ENCODE measurements at regions not wholly inside any gene's neighbourhood (a gene's known extent, or its start where the extent isn't known, plus 50 kb on each side); places are given as distances from the start of the nearest gene placed in this dataset.

DNA sequence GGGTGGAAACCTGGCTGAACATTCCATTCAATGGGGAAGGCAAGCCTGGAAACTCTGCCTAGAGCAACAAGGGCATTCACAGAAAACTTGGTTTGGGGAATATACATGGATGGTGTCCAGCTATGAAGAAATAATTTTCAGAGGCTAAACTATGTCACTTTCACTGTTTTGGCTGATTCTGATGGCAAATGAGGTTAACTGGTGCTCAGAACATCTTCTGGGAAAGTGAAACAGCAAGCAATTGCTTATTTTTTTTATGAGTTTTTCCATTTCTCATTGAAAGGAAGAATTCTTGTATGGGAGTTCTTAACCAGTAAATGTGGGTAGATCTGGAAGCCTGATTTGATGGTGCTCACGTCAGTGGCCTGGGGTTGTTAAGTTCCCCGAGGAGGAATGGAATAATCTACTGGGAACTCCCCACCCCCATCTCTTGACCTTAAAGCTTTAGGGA lies 132.8 kb upstream of the BTG1 start (continued):
- TF ChIP-seq, protein P1, sequence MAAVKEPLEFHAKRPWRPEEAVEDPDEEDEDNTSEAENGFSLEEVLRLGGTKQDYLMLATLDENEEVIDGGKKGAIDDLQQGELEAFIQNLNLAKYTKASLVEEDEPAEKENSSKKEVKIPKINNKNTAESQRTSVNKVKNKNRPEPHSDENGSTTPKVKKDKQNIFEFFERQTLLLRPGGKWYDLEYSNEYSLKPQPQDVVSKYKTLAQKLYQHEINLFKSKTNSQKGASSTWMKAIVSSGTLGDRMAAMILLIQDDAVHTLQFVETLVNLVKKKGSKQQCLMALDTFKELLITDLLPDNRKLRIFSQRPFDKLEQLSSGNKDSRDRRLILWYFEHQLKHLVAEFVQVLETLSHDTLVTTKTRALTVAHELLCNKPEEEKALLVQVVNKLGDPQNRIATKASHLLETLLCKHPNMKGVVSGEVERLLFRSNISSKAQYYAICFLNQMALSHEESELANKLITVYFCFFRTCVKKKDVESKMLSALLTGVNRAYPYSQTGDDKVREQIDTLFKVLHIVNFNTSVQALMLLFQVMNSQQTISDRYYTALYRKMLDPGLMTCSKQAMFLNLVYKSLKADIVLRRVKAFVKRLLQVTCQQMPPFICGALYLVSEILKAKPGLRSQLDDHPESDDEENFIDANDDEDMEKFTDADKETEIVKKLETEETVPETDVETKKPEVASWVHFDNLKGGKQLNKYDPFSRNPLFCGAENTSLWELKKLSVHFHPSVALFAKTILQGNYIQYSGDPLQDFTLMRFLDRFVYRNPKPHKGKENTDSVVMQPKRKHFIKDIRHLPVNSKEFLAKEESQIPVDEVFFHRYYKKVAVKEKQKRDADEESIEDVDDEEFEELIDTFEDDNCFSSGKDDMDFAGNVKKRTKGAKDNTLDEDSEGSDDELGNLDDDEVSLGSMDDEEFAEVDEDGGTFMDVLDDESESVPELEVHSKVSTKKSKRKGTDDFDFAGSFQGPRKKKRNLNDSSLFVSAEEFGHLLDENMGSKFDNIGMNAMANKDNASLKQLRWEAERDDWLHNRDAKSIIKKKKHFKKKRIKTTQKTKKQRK (IDR thresholded peaks at IDR 0.05; ENCODE audit: low read depth, low read length) = no peak
- TF ChIP-seq HDAC6 (IDR thresholded peaks at IDR 0.05; ENCODE audit: unreplicated experiment) (no peak), RB1 (IDR thresholded peaks at IDR 0.05; ENCODE audit: borderline replicate concordance) (no peak)
- TF ChIP-seq, protein P2, sequence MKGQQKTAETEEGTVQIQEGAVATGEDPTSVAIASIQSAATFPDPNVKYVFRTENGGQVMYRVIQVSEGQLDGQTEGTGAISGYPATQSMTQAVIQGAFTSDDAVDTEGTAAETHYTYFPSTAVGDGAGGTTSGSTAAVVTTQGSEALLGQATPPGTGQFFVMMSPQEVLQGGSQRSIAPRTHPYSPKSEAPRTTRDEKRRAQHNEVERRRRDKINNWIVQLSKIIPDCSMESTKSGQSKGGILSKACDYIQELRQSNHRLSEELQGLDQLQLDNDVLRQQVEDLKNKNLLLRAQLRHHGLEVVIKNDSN (IDR thresholded peaks at IDR 0.05; ENCODE audit: borderline replicate concordance, extremely low read length, insufficient read depth, low read depth, low read length) = no peak

DNA sequence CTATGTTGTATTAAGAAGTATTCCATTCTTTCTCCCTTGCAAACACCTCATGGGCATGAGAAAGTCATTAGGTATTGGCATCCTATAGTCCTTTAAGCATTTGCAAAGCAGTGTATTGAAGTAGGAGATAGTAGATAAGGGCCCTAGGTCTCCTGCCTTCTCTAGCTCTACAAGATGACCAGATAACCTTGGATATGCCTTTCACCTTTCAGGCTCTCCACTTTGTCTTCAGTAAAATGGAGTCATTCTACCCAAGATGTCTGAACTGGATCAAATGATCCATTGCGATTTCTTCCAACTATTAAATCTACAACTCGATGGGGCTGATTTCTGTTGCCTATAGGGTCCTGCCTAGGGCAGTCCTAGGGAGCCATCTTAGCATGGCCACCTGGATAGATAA lies 132.1 kb upstream of the BTG1 start:
- ChIA-PET SMC1A (ENCODE audit: uncharacterized antibody, unreplicated experiment) (interaction anchor here (0.9 to 2.1 kb wide), 4 partner anchors 17 to 215 kb away, joined by 3 to 5 read pairs (median 3); no protein-coding TSS in a partner anchor), CTCF (interaction anchor here (1.3 kb wide), 1 partner anchor 9 kb away, joined by 3 read pairs; no protein-coding TSS in a partner anchor), RAD21 (ENCODE audit: unreplicated experiment) (no interaction called here), POLR2A (no interaction called here)
- no peak for DNase-seq (ENCODE audit: low read depth, low spot score)
- Histone ChIP-seq H3K9ac (ENCODE audit: control insufficient read depth, insufficient read depth, low read length) (no peak overlapping the region), H3K4me1 (ENCODE audit: control insufficient read depth, insufficient read depth, low read length) (no peaks in the 10 kb centered on the region), H2AFZ (ENCODE audit: control insufficient read depth, low read depth, low read length) (no peak overlapping the region), H3K9me3 (replicated peaks; ENCODE audit: control insufficient read depth, insufficient read depth, low read length) (no peaks in the 10 kb centered on the region), H3K36me3 (ENCODE audit: control insufficient read depth in 2 of 2, insufficient read depth in 2 of 2, low read length in 1 of 2) (no peaks in the 10 kb centered on the region), H4K20me1 (ENCODE audit: control insufficient read depth, insufficient read depth) (no peaks in the 10 kb centered on the region), H3K4me2 (ENCODE audit: control insufficient read depth, insufficient read depth) (no peak overlapping the region), H3K79me2 (ENCODE audit: control insufficient read depth, insufficient read depth, low read length) (no peaks in the 10 kb centered on the region), H3K4me3 (no peak overlapping the region), H3K27ac (ENCODE audit: control insufficient read depth, insufficient read depth) (no peak overlapping the region), H3K27me3 (replicated peaks in 1 of 2; ENCODE audit: control insufficient read depth in 2 of 2, insufficient read depth in 2 of 2, low read length in 1 of 2) (no peaks in the 10 kb centered on the region)
- no TSS peak for BruUV-seq (replicated peaks)
- FAIRE-seq = no peak
- intact Hi-C loops (cut with micrococcal nuclease; ENCODE audit: unreplicated experiment) = loop anchor here (5.0 kb wide), 1 partner anchor 295 kb away; no protein-coding TSS in a partner anchor
- 48% methylated on average over 2 of the region's 2 CpGs for WGBS (ENCODE audit: insufficient coverage, insufficient replicate concordance, low lambda C conversion rate, missing lambda C conversion rate)
- in situ Hi-C loops (cut with MboI) = no loop called here
- no peak for ATAC-seq
- no peak for TF ChIP-seq SIN3A (IDR thresholded peaks at IDR 0.05; ENCODE audit: low read depth, low read length)
- TF ChIP-seq, protein P3, sequence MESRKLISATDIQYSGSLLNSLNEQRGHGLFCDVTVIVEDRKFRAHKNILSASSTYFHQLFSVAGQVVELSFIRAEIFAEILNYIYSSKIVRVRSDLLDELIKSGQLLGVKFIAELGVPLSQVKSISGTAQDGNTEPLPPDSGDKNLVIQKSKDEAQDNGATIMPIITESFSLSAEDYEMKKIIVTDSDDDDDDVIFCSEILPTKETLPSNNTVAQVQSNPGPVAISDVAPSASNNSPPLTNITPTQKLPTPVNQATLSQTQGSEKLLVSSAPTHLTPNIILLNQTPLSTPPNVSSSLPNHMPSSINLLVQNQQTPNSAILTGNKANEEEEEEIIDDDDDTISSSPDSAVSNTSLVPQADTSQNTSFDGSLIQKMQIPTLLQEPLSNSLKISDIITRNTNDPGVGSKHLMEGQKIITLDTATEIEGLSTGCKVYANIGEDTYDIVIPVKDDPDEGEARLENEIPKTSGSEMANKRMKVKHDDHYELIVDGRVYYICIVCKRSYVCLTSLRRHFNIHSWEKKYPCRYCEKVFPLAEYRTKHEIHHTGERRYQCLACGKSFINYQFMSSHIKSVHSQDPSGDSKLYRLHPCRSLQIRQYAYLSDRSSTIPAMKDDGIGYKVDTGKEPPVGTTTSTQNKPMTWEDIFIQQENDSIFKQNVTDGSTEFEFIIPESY (IDR thresholded peaks at IDR 0.05) = no peak
- TF ChIP-seq CBX3 (IDR thresholded peaks at IDR 0.05; ENCODE audit: borderline replicate concordance, low read depth) = no peak
- TF ChIP-seq RAD21 (IDR thresholded peaks at IDR 0.05; ENCODE audit: insufficient read depth, low read depth, low read length) = no peak
- TF ChIP-seq ZSCAN29 (IDR thresholded peaks at IDR 0.05) = no peak
- TF ChIP-seq CHD2 (IDR thresholded peaks at IDR 0.05; ENCODE audit: borderline replicate concordance, low read depth, low read length) = no peak
- TF ChIP-seq, protein P4, sequence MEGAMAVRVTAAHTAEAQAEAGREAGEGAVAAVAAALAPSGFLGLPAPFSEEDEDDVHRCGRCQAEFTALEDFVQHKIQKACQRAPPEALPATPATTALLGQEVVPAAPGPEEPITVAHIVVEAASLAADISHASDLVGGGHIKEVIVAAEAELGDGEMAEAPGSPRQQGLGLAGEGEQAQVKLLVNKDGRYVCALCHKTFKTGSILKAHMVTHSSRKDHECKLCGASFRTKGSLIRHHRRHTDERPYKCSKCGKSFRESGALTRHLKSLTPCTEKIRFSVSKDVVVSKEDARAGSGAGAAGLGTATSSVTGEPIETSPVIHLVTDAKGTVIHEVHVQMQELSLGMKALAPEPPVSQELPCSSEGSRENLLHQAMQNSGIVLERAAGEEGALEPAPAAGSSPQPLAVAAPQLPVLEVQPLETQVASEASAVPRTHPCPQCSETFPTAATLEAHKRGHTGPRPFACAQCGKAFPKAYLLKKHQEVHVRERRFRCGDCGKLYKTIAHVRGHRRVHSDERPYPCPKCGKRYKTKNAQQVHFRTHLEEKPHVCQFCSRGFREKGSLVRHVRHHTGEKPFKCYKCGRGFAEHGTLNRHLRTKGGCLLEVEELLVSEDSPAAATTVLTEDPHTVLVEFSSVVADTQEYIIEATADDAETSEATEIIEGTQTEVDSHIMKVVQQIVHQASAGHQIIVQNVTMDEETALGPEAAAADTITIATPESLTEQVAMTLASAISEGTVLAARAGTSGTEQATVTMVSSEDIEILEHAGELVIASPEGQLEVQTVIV (IDR thresholded peaks at IDR 0.05; ENCODE audit: borderline replicate concordance, partially characterized antibody) = no peak
- no peak for TF ChIP-seq BCL11A (IDR thresholded peaks at IDR 0.05; ENCODE audit: low read depth, low read length)
- no peak for TF ChIP-seq RCOR1 (conservative IDR thresholded peaks at IDR 0.05; ENCODE audit: low read depth, low read length)
- TF ChIP-seq HDAC6 (IDR thresholded peaks at IDR 0.05; ENCODE audit: unreplicated experiment) = no peak
- no peak for TF ChIP-seq EZH2 (IDR thresholded peaks at IDR 0.05; ENCODE audit: borderline replicate concordance, control insufficient read depth, low read depth, low read length)

Measured in GM12878 (cell line).